GM23338 (cell line): ENCODE measurements at regions not wholly inside any gene's neighbourhood (a gene's known extent, or its start where the extent isn't known, plus 50 kb on each side); places are given as distances from the start of the nearest gene placed in this dataset.

ENCODE experiments used
- CTCF ChIP-seq, 2 experiments: fragments of 200-600 bp in 1 of 2; sonication (generic) in 1 of 2; conservative IDR thresholded peaks; 2 replicates each; pipeline versions ENCODE4 v1.5.1 to v1.6.1; 2016 to 2017; ENCODE audit warnings: antibody characterized with exemption in 2 of 2, low read depth in 2 of 2, mild to moderate bottlenecking in 2 of 2, moderate library complexity in 1 of 2
- REST ChIP-seq: IDR thresholded peaks from one replicate; pipeline ENCODE4 v1.6.1; 2018; ENCODE audit warnings: antibody characterized with exemption; ENCODE audit not compliant: unreplicated experiment

GRCh38 chr11:135015966-135016365, 603.9 kb upstream of the B3GAT1 start:
- TF ChIP-seq CTCF (conservative IDR thresholded peaks at IDR 0.05; ENCODE audit: low read depth in 2 of 2) (no peak), REST (no peak)
